K562 (cell line): ENCODE measurements at regions not wholly inside any gene's neighbourhood (a gene's known extent, or its start where the extent isn't known, plus 50 kb on each side); places are given as distances from the start of the nearest gene placed in this dataset.

Source experiments
- ATAC-seq: fragments of 200-7000 bp; cut with Tn5 transposase; 3 replicates; pipeline ENCODE4 v1.9.1; 2020; ENCODE audit warnings: moderate library complexity
- BruUV-seq: library from RNA; stranded (reverse); fragments of 400-500 nt; replicated peaks from 2 replicates; lab custom pipeline; 2021; lab: Mats Ljungman, UMichigan
- CTCF ChIA-PET: fragments of 300-600 bp; formaldehyde crosslinking; extraction: SDS; loops from one replicate; lab custom pipeline; 2021; ENCODE audit warnings: low intra/inter-chr PET ratio; lab: Yijun Ruan, JAX
- POLR2A ChIA-PET: fragments of 300-600, 350-650 bp; sonication (Branson Sonifier 250); formaldehyde crosslinking; extraction: SDS; loops from one replicate; lab custom pipeline; 2021; ENCODE audit warnings: antibody characterized with exemption, inconsistent platforms; lab: Yijun Ruan, JAX
- DNase-seq, 4 experiments: peaks; one replicate each; pipeline versions ENCODE4 v3.0.0 to v3.0.0-alpha.2; 2011 to 2018; ENCODE audit warnings: low spot score in 3 of 4, mixed read lengths in 3 of 4; ENCODE audit errors: extremely low read depth in 1 of 4
- FAIRE-seq: peaks from 2 replicates; lab custom pipeline; 2011; peaks lifted over from hg19 to GRCh38; lab: Jason Lieb, UNC
- H2AFZ ChIP-seq: 2 replicates; pipeline ENCODE4 v1.6.0; 2011; ENCODE audit warnings: low read depth, low read length, control low read depth, inconsistent platforms
- H3K27ac ChIP-seq: fragments of 200-600 bp; 3 replicates; pipeline ENCODE4 v1.8.0; 2011; ENCODE audit warnings: low read depth, mild to moderate bottlenecking, control low read depth, inconsistent platforms, low read length, moderate library complexity, mixed read lengths; ENCODE audit errors: extremely low read depth
- H3K27me3 ChIP-seq, 2 experiments: fragments of 300-600 bp in 1 of 2; 2 replicates in 1 of 2; 3 replicates in 1 of 2; pipeline versions ENCODE4 v1.6.0 to v1.8.0; 2011; ENCODE audit warnings: inconsistent platforms in 2 of 2, low read length in 2 of 2, mild to moderate bottlenecking in 1 of 2, mixed read lengths in 1 of 2, moderate library complexity in 1 of 2; ENCODE audit not compliant: control insufficient read depth in 2 of 2, insufficient read depth in 2 of 2
- H3K36me3 ChIP-seq: fragments of 300-600 bp; 3 replicates; pipeline ENCODE4 v1.8.0; 2011; ENCODE audit warnings: mild to moderate bottlenecking, low read length, inconsistent platforms; ENCODE audit not compliant: control insufficient read depth, insufficient read depth
- H3K4me1 ChIP-seq, 2 experiments: fragments of 200-600 bp in 1 of 2; replicated peaks in 1 of 2; 2 replicates in 1 of 2; 3 replicates in 1 of 2; pipeline versions ENCODE4 v1.5.1 to v1.8.0; 2011; ENCODE audit warnings: inconsistent platforms in 2 of 2, low read length in 2 of 2, mild to moderate bottlenecking in 1 of 2, mixed read lengths in 1 of 2, moderate library complexity in 1 of 2; ENCODE audit not compliant: control insufficient read depth in 2 of 2, insufficient read depth in 2 of 2
- H3K4me2 ChIP-seq: 2 replicates; pipeline ENCODE4 v1.6.1; 2011; ENCODE audit warnings: low read length, control low read depth, inconsistent platforms, mixed read lengths; ENCODE audit not compliant: insufficient read depth
- H3K4me3 ChIP-seq: fragments of 200-600 bp; sonication (generic), shearing (Covaris generic); 2 replicates; pipeline ENCODE4 v1.5.1; 2016; ENCODE audit warnings: control low read depth, inconsistent platforms
- H3K79me2 ChIP-seq: fragments of 200-600 bp; 3 replicates; pipeline ENCODE4 v1.8.0; 2011; ENCODE audit warnings: low read length, inconsistent platforms; ENCODE audit not compliant: control insufficient read depth, insufficient read depth
- H3K9ac ChIP-seq, 2 experiments: 2 replicates each; pipeline versions ENCODE4 v1.6.0 to v1.6.1; 2011; ENCODE audit warnings: low read depth in 2 of 2, low read length in 2 of 2, control low read depth in 1 of 2, inconsistent platforms in 1 of 2, mild to moderate bottlenecking in 1 of 2, mixed read lengths in 1 of 2; ENCODE audit not compliant: insufficient read depth in 1 of 2
- H3K9me1 ChIP-seq: one replicate; pipeline ENCODE4 v1.6.0; 2011; ENCODE audit warnings: inconsistent platforms, mild to moderate bottlenecking, low read length, moderate library complexity; ENCODE audit not compliant: control insufficient read depth, insufficient read depth
- H3K9me3 ChIP-seq: replicated peaks from 2 replicates; pipeline ENCODE4 v1.5.1; 2011; ENCODE audit warnings: low read depth, low read length, inconsistent platforms; ENCODE audit not compliant: control insufficient read depth, insufficient read depth
- H4K20me1 ChIP-seq: replicated peaks from 2 replicates; pipeline ENCODE4 v1.6.1; 2011; ENCODE audit warnings: low read length, inconsistent platforms, mixed read lengths; ENCODE audit not compliant: control insufficient read depth, insufficient read depth
- ATF4 ChIP-seq: fragments of 450-650 bp; formaldehyde crosslinking; IDR thresholded peaks from 2 replicates; pipeline ENCODE4 v1.4.0; 2022; ENCODE audit warnings: mild to moderate bottlenecking, moderate library complexity
- CLOCK ChIP-seq: fragments of 250-450 bp; sonication (Bioruptor Pico); IDR thresholded peaks from 2 replicates; pipeline ENCODE4 v1.4.0; 2020; ENCODE audit warnings: mild to moderate bottlenecking, moderate library complexity, borderline replicate concordance
- HDAC6 ChIP-seq: IDR thresholded peaks from 2 replicates; pipeline ENCODE4 v1.6.1; 2012; ENCODE audit warnings: low read depth, mild to moderate bottlenecking, control low read depth, inconsistent platforms, low read length, moderate library complexity
- HMGN3 ChIP-seq: IDR thresholded peaks from 2 replicates; pipeline ENCODE4 v1.6.1; 2011; ENCODE audit warnings: borderline replicate concordance, low read depth, mild to moderate bottlenecking, mixed read lengths, low read length; ENCODE audit not compliant: insufficient read length; ENCODE audit errors: extremely low read depth
- ID3 ChIP-seq, 2 experiments: fragments of 250-450 bp in 1 of 2; fragments of 450-650 bp in 1 of 2; sonication (Bioruptor Pico) in 1 of 2; IDR thresholded peaks; 2 replicates each; pipeline versions ENCODE4 v1.6.1 to v1.8.0; 2016 to 2021; ENCODE audit warnings: mild to moderate bottlenecking in 2 of 2, moderate library complexity in 2 of 2, missing compliant biosample characterization in 1 of 2, missing genetic modification characterization in 1 of 2
- PYGO2 ChIP-seq: fragments of 450-650 bp; IDR thresholded peaks from 2 replicates; pipeline ENCODE4 v1.6.1; 2016; ENCODE audit warnings: mild to moderate bottlenecking, missing genetic modification characterization, moderate library complexity, missing compliant biosample characterization
- RCOR1 ChIP-seq, 2 experiments: IDR thresholded peaks; 2 replicates each; pipeline ENCODE4 v1.6.1; 2012; ENCODE audit warnings: low read depth in 2 of 2, low read length in 2 of 2, borderline replicate concordance in 1 of 2, improper control_type of control experiment in 1 of 2
- SPI1 ChIP-seq: IDR thresholded peaks from 2 replicates; pipeline ENCODE4 v1.6.1; 2011; ENCODE audit warnings: low read depth, low read length, control low read depth, borderline replicate concordance
- YBX1 ChIP-seq: fragments of 450-650 bp; IDR thresholded peaks from 2 replicates; pipeline ENCODE4 v1.7.1; 2016; ENCODE audit warnings: mild to moderate bottlenecking
- ZNF316 ChIP-seq: fragments of 450-650 bp; IDR thresholded peaks from 2 replicates; pipeline ENCODE4 v1.6.1; 2016
- ZNF384 ChIP-seq: IDR thresholded peaks from 2 replicates; pipeline ENCODE4 v1.6.1; 2012; ENCODE audit warnings: low read depth, low read length, improper control_type of control experiment
- WGBS: fragments of 100-300 bp; shearing (Covaris generic); methylation state at CpG from one replicate; pipeline ENCODE4 v1.1.6; 2016; ENCODE audit warnings: low coverage, mixed read lengths; ENCODE audit not compliant: insufficient coverage; ENCODE audit errors: missing lambda C conversion rate; 5-methylcytosine and 5-hydroxymethylcytosine counted together
- in situ Hi-C: fragments of 300-500 bp; cut with MboI; formaldehyde crosslinking; loops from 4 replicates; pipeline ENCODE4 v1.15.0; 2018; ENCODE audit warnings: inconsistent platforms, mixed read lengths
- intact Hi-C: fragments of 100-400 bp; cut with micrococcal nuclease; formaldehyde crosslinking; loops from 2 replicates; pipeline ENCODE4 v1.14.2; 2022

- POLR2A ChIA-PET = no interaction called here
- in situ Hi-C loops (no loop called here), intact Hi-C loops (no loop called here)
- no peak overlapping the region for H3K4me2 ChIP-seq
- no peak for ATAC-seq
- H2AFZ ChIP-seq = no peak overlapping the region
- H3K4me1 ChIP-seq = no peaks in the 10 kb centered on the region
- H3K9me3 ChIP-seq = no peaks in the 10 kb centered on the region
- H3K4me3 ChIP-seq = no peak overlapping the region
- no peak for DNase-seq
- no peaks in the 10 kb centered on the region for H3K79me2 ChIP-seq
- no peak for FAIRE-seq
- no peak overlapping the region for H3K27ac ChIP-seq
- BruUV-seq = no TSS peak
- no peaks in the 10 kb centered on the region for H3K9me1 ChIP-seq
- H3K36me3 ChIP-seq = no peaks in the 10 kb centered on the region
- WGBS = 9% methylated on average over 2 of the region's 2 CpGs
- CTCF ChIA-PET = no interaction called here
- no peaks in the 10 kb centered on the region for H4K20me1 ChIP-seq
- H3K27me3 ChIP-seq = no peaks in the 10 kb centered on the region
- H3K9ac ChIP-seq = no peak overlapping the region
- TF ChIP-seq ID3 (CRISPR knock-in tag; IDR thresholded peaks at IDR 0.05) (no peak), ID3 (tag; IDR thresholded peaks at IDR 0.05) (no peak), ZNF316 (no peak), HDAC6 (no peak), CLOCK (CRISPR knock-in tag) (no peak), ZNF384 (no peak), YBX1 (no peak), ATF4 (no peak), PYGO2 (no peak), RCOR1 (IDR thresholded peaks at IDR 0.05; ENCODE audit: borderline replicate concordance in 1 of 2, low read depth in 2 of 2, low read length in 2 of 2) (no peak), SPI1 (no peak), HMGN3 (no peak)
These were observed 618.7 kb upstream of the ZEB2 start for GRCh38 chr2:145138626-145139025.
